HG02623 (cell line): ENCODE measurements at regions not wholly inside any gene's neighbourhood (a gene's known extent, or its start where the extent isn't known, plus 50 kb on each side); places are given as distances from the start of the nearest gene placed in this dataset.
"Not testable (repeated sequence)": the region's sequence is repeated elsewhere in the genome, so short reads cannot be mapped to it uniquely, and the experiment has no call there.

Source experiments
- ATAC-seq: cut with Tn5 transposase; IDR thresholded peaks from one replicate; pipeline ENCODE4 v1.9.1; 2021; ENCODE audit warnings: moderate library complexity; ENCODE audit not compliant: unreplicated experiment

- no peak for ATAC-seq
Measured at GRCh38 chr1:178020968-178021640, 51.2 kb upstream of the SEC16B start.

- ATAC-seq, result no peak
Measured at GRCh38 chr1:178021950-178022349, 52.1 kb upstream of the SEC16B start.

- ATAC-seq, result no peak
Measured at GRCh38 chr1:178023181-178023618, 53.3 kb upstream of the SEC16B start.

GRCh38 chr1:178024504-178024903 lies 54.6 kb upstream of the SEC16B start:
- ATAC-seq, result no peak

GRCh38 chr1:178025613-178026356 lies 55.9 kb upstream of the SEC16B start:
- ATAC-seq, result no peak

- no peak for ATAC-seq
Measured at GRCh38 chr1:178028841-178029481, 59.1 kb upstream of the SEC16B start.

GRCh38 chr1:178030467-178030866 lies 60.6 kb upstream of the SEC16B start:
- ATAC-seq, result no peak

GRCh38 chr1:178031856-178032320 lies 62.0 kb upstream of the RASAL2 start:
- peak; percentile 92 for ATAC-seq

- no peak for ATAC-seq
Measured at GRCh38 chr1:178033019-178033418, 60.9 kb upstream of the RASAL2 start.

- ATAC-seq, result no peak
Measured at GRCh38 chr1:178034676-178035075, 59.2 kb upstream of the RASAL2 start.

- ATAC-seq, result no peak
Measured at GRCh38 chr1:178036090-178036489, 57.8 kb upstream of the RASAL2 start.

GRCh38 chr1:178037510-178038253 lies 56.2 kb upstream of the RASAL2 start:
- ATAC-seq, result no peak

GRCh38 chr1:178038372-178038771 lies 55.5 kb upstream of the RASAL2 start:
- no peak for ATAC-seq

GRCh38 chr1:178039891-178040290 lies 54.0 kb upstream of the RASAL2 start:
- no peak for ATAC-seq

GRCh38 chr1:178043940-178044339 lies 50.0 kb upstream of the RASAL2 start:
- not testable (repeated sequence) for ATAC-seq
